Right kidney (tissue), 1 donor: ENCODE measurements at regions not wholly inside any gene's neighbourhood (a gene's known extent, or its start where the extent isn't known, plus 50 kb on each side); places are given as distances from the start of the nearest gene placed in this dataset.
"Not testable (repeated sequence)": the region's sequence is repeated elsewhere in the genome, so short reads cannot be mapped to it uniquely, and the experiment has no call there.

Experiments used
- DNase-seq: peaks from one replicate; pipeline ENCODE4 v3.0.0-alpha.2; 2016

GRCh38 chr3:14057701-14058100 lies 67.0 kb downstream of the CHCHD4 start:
- no peak for DNase-seq

GRCh38 chr3:14047841-14048240 lies 76.8 kb downstream of the CHCHD4 start:
- DNase-seq, result no peak

GRCh38 chr3:14047027-14047426 lies 77.6 kb downstream of the CHCHD4 start:
- no peak for DNase-seq

- no peak for DNase-seq
Observed at GRCh38 chr3:14042680-14043079, 82.0 kb downstream of the CHCHD4 start.

- no peak for DNase-seq
Observed at GRCh38 chr3:14039149-14039548, 85.5 kb downstream of the CHCHD4 start.

- DNase-seq, result no peak
Observed at GRCh38 chr3:14037211-14037610, 87.5 kb downstream of the CHCHD4 start.

- no peak for DNase-seq
Observed at GRCh38 chr3:14033023-14033422, 91.6 kb downstream of the CHCHD4 start.

GRCh38 chr3:14031271-14031670 lies 93.4 kb downstream of the CHCHD4 start:
- DNase-seq, result no peak

- not testable (repeated sequence) for DNase-seq
Observed at GRCh38 chr3:14029390-14029995, 95.2 kb downstream of the CHCHD4 start.

- DNase-seq, result not testable (repeated sequence)
Observed at GRCh38 chr3:14028122-14028521, 96.5 kb downstream of the CHCHD4 start.

GRCh38 chr3:14019459-14019858 lies 105.2 kb downstream of the CHCHD4 start:
- no peak for DNase-seq

- DNase-seq, result no peak
Observed at GRCh38 chr3:14016900-14017475, 107.7 kb downstream of the CHCHD4 start.

- DNase-seq, result no peak
Observed at GRCh38 chr3:14007006-14007405, 117.7 kb downstream of the CHCHD4 start.

GRCh38 chr3:14001136-14001535 lies 121.3 kb upstream of the WNT7A start:
- DNase-seq, result no peak

- no peak for DNase-seq
Observed at GRCh38 chr3:14000556-14000955, 120.7 kb upstream of the WNT7A start.

GRCh38 chr3:13998831-13999230 lies 119.0 kb upstream of the WNT7A start:
- DNase-seq, result no peak

GRCh38 chr3:13995216-13995615 lies 115.3 kb upstream of the WNT7A start:
- not testable (repeated sequence) for DNase-seq

- not testable (repeated sequence) for DNase-seq
Observed at GRCh38 chr3:13988925-13989324, 109.1 kb upstream of the WNT7A start.

- DNase-seq, result no peak
Observed at GRCh38 chr3:13976469-13976868, 96.6 kb upstream of the WNT7A start.

- no peak for DNase-seq
Observed at GRCh38 chr3:13975686-13976085, 95.8 kb upstream of the WNT7A start.

GRCh38 chr3:13972679-13973379 lies 93.0 kb upstream of the WNT7A start:
- no peak for DNase-seq

GRCh38 chr3:13966302-13966701 lies 86.4 kb upstream of the WNT7A start:
- DNase-seq, result no peak

- no peak for DNase-seq
Observed at GRCh38 chr3:13963137-13963886, 83.4 kb upstream of the WNT7A start.
